Adrenal gland (tissue), 5 donors: ENCODE measurements at regions not wholly inside any gene's neighbourhood (a gene's known extent, or its start where the extent isn't known, plus 50 kb on each side); places are given as distances from the start of the nearest gene placed in this dataset.

Experiments used
- POLR2A ChIP-seq, 2 donors: fragments of 450-650 bp; IDR thresholded peaks; one replicate each; pipeline ENCODE4 v1.6.1; 2017; ENCODE audit warnings: antibody characterized with exemption in 2 of 2, mild to moderate bottlenecking in 2 of 2, moderate library complexity in 1 of 2
- TF ChIP-seq, protein P1 (sequence below), 6 experiments: fragments of 450-650 bp in 4 of 6; fragments of 200-600 bp in 2 of 6; sonication (generic) in 1 of 6; IDR thresholded peaks; 1 replicate in 5 of 6; 2 replicates in 1 of 6; pipeline versions ENCODE4 v1.5.1 to v1.8.0; 2016 to 2021; ENCODE audit warnings: antibody characterized with exemption in 6 of 6, mild to moderate bottlenecking in 2 of 6, moderate library complexity in 1 of 6
- donor health status: DM: no; HTN: no; CAD: no.

DNA sequence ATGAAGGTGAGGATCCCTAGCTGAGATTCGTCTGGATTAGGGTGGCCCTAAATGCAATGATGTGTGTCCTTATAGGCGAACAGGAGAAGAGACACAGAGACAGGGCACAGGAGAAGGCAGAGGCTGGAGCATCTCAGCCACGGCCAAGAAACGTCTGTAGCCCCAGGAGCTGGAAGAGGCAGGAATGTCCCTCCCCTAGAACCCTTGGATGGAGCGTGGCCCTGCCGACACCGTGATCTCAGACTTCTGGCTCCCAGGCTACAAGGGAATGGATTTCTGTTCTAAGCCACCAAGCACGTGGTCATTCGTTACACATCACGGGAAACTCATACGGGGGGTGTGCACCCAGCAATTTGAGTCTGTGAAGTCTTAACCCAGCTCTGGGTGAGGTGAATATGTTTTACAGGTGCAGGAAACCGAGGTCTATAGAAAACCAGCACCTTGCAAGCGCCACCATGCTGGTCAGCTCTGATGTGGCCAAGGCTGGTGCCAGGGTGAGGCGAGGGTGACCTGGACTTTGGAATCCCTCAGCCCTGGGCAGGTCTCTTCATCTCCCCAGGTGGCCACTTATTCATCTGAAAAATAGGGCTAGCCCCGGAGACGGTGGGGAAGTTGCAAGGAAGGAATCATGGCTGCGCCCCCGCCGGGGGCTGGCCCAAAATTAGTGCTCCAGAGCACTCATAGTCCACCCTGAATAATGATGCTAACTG lies 89.5 kb upstream of the FGF3 start:
- TF ChIP-seq, protein P1, sequence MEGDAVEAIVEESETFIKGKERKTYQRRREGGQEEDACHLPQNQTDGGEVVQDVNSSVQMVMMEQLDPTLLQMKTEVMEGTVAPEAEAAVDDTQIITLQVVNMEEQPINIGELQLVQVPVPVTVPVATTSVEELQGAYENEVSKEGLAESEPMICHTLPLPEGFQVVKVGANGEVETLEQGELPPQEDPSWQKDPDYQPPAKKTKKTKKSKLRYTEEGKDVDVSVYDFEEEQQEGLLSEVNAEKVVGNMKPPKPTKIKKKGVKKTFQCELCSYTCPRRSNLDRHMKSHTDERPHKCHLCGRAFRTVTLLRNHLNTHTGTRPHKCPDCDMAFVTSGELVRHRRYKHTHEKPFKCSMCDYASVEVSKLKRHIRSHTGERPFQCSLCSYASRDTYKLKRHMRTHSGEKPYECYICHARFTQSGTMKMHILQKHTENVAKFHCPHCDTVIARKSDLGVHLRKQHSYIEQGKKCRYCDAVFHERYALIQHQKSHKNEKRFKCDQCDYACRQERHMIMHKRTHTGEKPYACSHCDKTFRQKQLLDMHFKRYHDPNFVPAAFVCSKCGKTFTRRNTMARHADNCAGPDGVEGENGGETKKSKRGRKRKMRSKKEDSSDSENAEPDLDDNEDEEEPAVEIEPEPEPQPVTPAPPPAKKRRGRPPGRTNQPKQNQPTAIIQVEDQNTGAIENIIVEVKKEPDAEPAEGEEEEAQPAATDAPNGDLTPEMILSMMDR (IDR thresholded peaks at IDR 0.05), result no peak
- TF ChIP-seq POLR2A (IDR thresholded peaks at IDR 0.05), result no peak
